Adrenal gland (tissue), 5 donors: ENCODE measurements at regions not wholly inside any gene's neighbourhood (a gene's known extent, or its start where the extent isn't known, plus 50 kb on each side); places are given as distances from the start of the nearest gene placed in this dataset.

Experiments
- CTCF ChIP-seq, 6 experiments: fragments of 450-650 bp in 4 of 6; fragments of 200-600 bp in 2 of 6; sonication (generic) in 1 of 6; IDR thresholded peaks; 1 replicate in 5 of 6; 2 replicates in 1 of 6; pipeline versions ENCODE4 v1.5.1 to v1.8.0; 2016 to 2021; ENCODE audit warnings: antibody characterized with exemption in 6 of 6, mild to moderate bottlenecking in 2 of 6, moderate library complexity in 1 of 6
- POLR2A ChIP-seq, 2 donors: fragments of 450-650 bp; IDR thresholded peaks; one replicate each; pipeline ENCODE4 v1.6.1; 2017; ENCODE audit warnings: antibody characterized with exemption in 2 of 2, mild to moderate bottlenecking in 2 of 2, moderate library complexity in 1 of 2
- donor health status: DM: no; HTN: no; CAD: no.

- no peak for TF ChIP-seq CTCF (IDR thresholded peaks at IDR 0.05)
- no peak for TF ChIP-seq POLR2A (IDR thresholded peaks at IDR 0.05)
These were observed 83.9 kb upstream of the SIRPG start for GRCh38 chr20:1741309-1742048.
